A172 (cell line): ENCODE measurements at regions not wholly inside any gene's neighbourhood (a gene's known extent, or its start where the extent isn't known, plus 50 kb on each side); places are given as distances from the start of the nearest gene placed in this dataset.
"Not testable (repeated sequence)": the region's sequence is repeated elsewhere in the genome, so short reads cannot be mapped to it uniquely, and the experiment has no call there.

Experiments
- DNase-seq: peaks from one replicate; pipeline ENCODE4 v3.0.0-alpha.2; 2015; ENCODE audit warnings: low spot score

- DNase-seq, result no peak
Measured at GRCh38 chr5:164967354-164967753, 1461.9 kb downstream of the MAT2B start.

GRCh38 chr5:164972973-164973372 lies 1467.6 kb downstream of the MAT2B start:
- DNase-seq, result no peak

- DNase-seq, result no peak
Measured at GRCh38 chr5:164975986-164976385, 1470.6 kb downstream of the MAT2B start.

DNA sequence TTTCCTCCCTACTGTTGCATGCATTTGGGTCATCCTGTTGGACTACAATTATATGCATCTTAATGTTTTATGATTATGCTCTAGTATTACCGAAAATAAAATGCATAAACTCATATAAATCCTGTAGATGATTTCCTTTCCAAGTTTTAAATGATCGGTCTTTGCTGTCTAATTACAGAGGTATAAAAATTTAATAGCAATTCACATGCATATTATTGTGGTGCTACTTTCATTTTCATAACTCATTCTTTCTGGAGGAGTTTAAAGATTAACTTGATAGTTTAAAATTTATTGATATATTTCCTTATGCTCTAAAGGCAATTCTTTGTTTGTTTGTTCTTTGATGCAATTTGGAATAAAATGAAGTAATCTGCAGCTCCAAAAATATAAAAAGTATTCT lies 1475.1 kb downstream of the MAT2B start:
- no peak for DNase-seq

DNA sequence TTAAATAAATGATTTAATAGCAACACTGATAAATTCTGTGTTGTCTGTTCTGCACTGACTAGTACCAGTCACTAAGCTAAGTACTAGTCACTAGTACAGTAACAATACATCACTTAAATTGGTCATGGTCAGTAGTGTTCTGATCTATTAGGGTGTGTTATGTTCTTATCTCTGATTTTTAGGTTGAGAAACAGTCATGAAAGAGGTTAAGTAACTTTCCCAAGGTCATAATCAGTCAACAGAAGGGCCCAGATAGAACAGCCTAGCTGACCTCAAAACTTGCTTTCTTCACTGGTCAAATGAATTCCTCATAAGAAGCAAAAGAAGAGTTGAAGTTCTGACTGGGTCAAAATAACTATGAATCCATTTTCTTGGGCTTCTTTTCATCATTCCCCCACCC lies 1492.7 kb downstream of the MAT2B start:
- DNase-seq, result no peak

DNA sequence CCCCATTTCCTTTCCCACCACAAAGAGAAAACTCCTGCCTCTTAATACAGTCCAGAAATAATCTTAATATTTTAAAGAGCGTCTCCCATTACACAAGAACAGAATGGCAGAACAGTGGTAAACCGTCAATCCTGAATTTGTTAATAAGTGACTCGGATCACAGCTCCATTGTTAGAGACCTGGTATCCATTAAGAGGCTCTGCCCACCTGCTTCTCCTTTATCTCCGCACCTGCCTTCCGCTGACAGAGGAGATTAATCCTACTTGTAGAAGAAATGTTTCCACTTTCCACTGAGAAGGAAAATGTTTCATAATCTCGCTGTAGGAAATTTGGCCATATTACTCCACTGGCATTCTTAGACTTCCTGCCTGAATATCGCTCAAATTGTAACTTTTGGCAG lies 1493.2 kb downstream of the MAT2B start:
- no peak for DNase-seq

DNA sequence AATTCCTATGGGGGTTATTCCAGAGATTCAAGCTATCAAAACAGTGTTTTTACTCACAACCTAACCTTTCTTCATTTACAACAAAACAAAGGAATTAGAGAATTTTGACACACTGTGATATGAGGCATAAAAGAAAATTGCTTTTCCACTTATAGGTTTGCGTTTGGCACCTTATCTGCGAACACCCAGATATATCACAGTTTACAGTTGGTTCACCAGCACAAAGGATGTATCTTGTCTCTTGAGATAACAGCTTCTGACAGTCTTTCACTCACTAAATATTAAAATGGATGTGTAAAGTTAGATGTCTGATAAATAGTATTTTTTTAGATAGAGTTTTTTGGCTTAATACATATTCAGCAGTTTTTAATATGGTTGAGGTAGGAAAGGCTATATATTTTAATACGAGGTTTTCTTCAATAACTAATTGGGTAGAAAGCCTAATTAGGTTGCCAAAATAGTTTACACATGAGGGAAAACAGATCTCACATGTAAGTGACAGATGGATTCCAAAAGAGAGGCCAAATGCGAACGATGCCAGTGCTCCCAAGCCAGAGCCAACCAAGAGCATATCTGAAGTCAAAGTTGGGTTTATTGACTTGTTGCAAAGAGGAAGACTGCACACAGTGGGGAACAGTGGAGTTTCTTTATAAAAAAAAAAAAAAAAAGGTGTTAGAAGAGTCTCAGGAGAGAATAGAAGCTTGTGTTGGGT lies 1495.2 kb downstream of the MAT2B start:
- DNase-seq, result no peak

DNA sequence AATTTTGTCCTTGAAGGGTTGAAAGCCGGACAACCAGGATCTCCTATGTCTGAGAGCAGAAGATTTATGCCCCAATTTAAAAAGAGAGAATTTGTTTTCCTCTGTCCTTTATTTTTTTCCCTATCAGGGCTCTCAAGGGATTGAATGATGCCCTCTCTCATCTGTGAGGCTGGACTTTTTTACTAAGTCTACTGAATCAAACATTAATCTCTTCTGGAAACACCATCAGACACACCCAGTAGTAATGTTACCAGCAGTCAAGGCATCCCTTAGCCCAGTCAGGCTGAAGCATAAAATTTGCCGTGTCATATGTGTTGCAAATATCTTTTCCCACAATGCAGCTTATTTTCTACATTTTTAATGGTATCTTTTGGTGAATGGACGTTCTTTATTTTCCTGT lies 1497.9 kb downstream of the MAT2B start:
- DNase-seq, result no peak

DNA sequence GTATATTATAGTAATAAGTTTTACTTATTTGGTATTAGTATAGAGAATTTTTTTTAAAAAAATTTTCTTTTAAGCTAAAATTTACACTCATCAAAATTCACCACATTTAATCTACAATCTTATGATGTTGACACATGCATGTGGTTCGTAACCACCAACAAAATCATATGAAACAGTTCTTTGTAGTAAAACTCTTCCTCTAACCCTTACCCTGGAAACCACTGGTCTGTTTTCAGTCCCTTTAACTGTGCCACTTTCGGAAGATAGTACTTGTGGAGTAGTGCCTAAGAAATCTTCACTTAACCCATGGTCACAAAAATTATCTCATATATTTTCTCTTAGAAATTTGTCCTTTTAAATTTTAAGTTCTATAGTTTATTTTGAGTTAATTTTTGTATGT lies 1498.8 kb downstream of the MAT2B start:
- DNase-seq, result no peak

DNA sequence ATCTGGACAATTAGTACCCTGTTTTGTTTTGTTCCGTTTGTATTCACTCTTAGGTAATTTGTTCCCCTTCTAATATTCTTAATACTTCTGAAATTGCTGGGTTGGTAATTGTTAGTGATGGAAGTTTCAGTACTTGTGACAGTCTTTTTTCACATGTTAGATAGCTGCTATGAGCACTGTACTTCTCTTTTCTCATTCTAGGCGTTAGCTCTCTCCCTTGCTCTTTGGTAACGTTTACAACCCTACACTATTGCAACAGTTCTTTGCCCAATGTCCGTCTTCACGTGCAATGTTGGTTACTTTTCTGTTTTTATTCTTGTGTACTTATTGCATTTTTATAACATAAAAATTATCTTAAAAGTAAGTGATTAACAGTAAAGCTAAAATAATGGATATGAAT lies 1509.0 kb downstream of the MAT2B start:
- DNase-seq, result no peak

GRCh38 chr5:165015126-165015525 lies 1509.7 kb downstream of the MAT2B start:
- no peak for DNase-seq

DNA sequence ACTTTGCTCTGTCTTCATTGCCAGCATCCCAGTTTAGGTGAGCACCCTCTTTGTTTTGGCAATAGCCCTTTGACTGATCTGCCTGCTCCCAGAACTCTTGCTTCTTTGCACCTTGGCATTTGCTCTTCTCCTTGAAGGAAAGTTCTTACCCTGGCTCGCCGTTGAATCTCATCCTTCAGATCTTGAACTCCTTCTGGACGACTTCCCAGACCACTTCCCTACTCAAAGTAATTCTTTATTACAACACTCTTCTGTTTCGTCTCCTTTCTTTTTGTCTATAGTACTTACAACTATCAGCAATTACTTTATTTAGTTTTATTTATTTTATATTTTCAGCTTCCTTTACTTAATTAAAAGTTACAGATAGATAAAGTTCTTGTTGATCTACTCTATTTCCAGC lies 1510.1 kb downstream of the MAT2B start:
- DNase-seq, result no peak

GRCh38 chr5:165026971-165027370 lies 1521.6 kb downstream of the MAT2B start:
- no peak for DNase-seq

- no peak for DNase-seq
Measured at GRCh38 chr5:165028356-165028755, 1522.9 kb downstream of the MAT2B start.

DNA sequence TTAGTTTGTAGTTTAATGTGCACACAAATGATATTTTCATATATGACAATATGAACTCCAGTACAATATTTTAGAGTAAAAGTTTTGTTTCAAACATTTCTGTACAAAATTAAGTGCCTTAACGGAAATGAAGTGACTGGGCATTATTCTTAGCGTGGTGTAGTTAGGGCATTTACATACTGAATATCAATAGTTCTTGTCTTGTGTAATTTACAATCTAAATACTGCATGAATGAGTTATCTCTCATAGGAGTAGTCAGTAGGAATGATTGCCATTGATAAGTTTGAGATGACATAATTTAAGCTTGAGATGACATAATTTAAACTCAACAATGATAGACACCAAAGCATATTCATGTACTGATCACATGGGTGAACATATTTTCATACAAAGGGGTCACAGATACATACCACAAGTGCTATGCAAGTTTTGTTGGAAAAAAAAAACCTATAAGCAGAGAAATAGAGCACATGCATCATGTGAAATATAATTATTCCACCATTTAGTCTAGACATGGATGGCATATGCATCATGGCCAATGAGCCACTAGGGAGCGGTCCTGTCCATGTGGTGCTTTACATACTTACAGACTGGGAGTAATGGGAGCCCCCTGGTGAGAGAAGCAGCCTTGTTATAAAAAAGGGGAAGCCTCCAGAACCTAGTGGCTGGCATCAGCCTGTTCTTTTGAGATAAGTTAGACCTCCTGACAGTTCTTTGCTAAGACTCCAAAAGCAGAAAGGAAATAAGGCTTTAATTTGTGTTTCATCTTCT lies 1523.9 kb downstream of the MAT2B start:
- DNase-seq, result peak; percentile 40

- DNase-seq, result no peak
Measured at GRCh38 chr5:165030971-165031370, 1525.6 kb downstream of the MAT2B start.

DNA sequence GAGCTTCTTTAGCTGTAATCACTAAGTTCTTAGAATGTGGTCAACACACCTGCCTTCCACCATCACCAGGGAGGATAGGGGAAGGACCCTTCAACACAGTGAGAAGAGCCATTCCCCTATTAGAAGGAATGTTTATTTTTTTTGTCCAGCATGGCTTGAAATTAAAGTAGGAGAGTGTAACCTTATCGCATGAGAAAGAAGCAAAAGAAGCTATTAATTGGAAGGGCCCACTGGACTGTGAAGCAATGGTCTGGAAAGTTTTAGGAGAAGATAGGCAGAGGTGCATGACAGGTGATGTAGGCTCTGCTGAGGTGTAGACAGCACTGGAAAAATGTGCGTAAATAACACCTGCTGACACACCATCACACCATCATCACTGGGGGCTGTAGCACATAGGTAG lies 1526.0 kb downstream of the MAT2B start:
- DNase-seq, result no peak

DNA sequence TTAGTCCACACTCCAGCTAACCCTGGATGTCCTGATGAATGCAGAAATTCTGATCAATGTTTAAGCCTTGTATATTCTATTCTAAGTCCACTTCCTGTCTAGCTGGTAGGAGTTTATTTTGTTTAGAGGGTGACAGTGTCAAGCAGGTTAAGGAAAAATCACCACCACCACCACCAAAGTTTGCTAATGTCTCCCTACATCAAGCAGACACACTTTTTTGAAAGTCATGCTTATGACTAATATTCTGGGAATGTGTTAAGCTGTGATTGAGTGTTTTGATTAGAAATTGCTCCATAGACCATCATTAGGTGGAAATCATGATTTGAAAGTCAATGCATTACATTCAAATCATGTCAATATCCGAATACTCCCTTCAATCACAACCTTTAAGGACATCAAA lies 1530.1 kb downstream of the MAT2B start:
- peak; percentile 47 for DNase-seq

- no peak for DNase-seq
Measured at GRCh38 chr5:165039748-165040147, 1534.3 kb downstream of the MAT2B start.

- not testable (repeated sequence) for DNase-seq
Measured at GRCh38 chr5:165045941-165046340, 1540.5 kb downstream of the MAT2B start.

GRCh38 chr5:165055476-165055875 lies 1550.1 kb downstream of the MAT2B start:
- no peak for DNase-seq

- DNase-seq, result no peak
Measured at GRCh38 chr5:165057145-165057544, 1551.7 kb downstream of the MAT2B start.

DNA sequence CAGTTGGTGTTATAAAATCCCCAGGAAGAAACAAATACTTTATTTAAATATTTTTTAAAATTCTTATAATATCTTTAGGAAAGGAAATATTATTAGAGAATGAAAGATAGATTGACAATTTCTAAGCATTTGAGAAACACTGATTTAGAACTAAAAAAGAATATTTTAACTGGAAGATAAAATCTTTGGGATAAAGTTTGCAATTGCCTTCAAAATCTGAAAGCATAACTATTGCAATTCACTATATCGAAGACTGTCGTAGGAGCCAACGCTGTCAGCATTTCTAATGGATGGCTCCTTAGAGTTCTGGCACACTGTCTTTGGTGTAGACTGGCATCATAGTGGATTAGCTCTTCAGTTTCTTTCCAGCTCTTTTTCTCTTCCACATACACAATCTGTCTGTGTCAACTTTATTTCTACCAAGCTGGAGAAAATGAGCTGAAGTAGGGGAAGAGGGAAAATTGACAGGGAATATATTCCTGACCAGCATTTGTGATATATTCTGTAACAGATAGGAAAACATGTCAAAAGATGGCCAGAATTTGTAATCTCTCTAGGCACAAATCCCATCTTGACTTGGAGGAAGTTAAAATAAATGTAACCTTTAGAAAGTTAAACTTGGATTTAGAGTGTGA lies 1561.4 kb downstream of the MAT2B start:
- DNase-seq, result no peak
